ENCODE measurements at regions not wholly inside any gene's neighbourhood (a gene's known extent, or its start where the extent isn't known, plus 50 kb on each side); places are given as distances from the start of the nearest gene placed in this dataset.

DNA sequence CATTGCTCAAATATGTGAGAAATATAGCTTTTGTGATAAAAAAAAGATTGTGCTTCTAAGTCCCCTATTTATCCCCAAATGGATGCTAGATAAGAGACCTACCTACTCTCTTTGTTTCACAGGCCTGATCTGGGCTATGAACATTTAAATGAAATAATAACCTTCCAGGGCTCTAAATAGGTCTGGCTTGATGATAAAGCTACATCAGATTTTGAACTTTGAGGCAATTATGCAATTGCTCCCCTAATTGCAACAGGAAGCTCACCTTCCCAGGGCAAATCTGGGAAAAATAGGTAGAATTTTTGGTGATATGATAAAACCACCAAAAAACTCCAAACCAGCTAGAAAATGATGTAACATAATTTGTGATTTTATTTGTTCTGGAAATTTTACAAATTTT, 624.5 kb downstream of the PKHD1 start:
- ChIA-PET CTCF (no interaction called here), POLR2A (ENCODE audit: low non-redundant PET) (no interaction called here)
- H3K27ac ChIP-seq, result no peak overlapping the region
- no peak for DNase-seq (ENCODE audit: low spot score)
- TF ChIP-seq, protein P1, sequence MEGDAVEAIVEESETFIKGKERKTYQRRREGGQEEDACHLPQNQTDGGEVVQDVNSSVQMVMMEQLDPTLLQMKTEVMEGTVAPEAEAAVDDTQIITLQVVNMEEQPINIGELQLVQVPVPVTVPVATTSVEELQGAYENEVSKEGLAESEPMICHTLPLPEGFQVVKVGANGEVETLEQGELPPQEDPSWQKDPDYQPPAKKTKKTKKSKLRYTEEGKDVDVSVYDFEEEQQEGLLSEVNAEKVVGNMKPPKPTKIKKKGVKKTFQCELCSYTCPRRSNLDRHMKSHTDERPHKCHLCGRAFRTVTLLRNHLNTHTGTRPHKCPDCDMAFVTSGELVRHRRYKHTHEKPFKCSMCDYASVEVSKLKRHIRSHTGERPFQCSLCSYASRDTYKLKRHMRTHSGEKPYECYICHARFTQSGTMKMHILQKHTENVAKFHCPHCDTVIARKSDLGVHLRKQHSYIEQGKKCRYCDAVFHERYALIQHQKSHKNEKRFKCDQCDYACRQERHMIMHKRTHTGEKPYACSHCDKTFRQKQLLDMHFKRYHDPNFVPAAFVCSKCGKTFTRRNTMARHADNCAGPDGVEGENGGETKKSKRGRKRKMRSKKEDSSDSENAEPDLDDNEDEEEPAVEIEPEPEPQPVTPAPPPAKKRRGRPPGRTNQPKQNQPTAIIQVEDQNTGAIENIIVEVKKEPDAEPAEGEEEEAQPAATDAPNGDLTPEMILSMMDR (conservative IDR thresholded peaks at IDR 0.05; ENCODE audit: low read depth), result no peak

GRCh38 chr6:51463321-51463720, 624.1 kb downstream of the PKHD1 start:
- POLR2A ChIA-PET (ENCODE audit: low non-redundant PET), result no interaction called here
- CTCF ChIA-PET, result no interaction called here
- no peak overlapping the region for H3K27ac ChIP-seq
- DNase-seq (ENCODE audit: low spot score), result no peak
- TF ChIP-seq, protein P1 (conservative IDR thresholded peaks at IDR 0.05; ENCODE audit: low read depth), result no peak

DNA sequence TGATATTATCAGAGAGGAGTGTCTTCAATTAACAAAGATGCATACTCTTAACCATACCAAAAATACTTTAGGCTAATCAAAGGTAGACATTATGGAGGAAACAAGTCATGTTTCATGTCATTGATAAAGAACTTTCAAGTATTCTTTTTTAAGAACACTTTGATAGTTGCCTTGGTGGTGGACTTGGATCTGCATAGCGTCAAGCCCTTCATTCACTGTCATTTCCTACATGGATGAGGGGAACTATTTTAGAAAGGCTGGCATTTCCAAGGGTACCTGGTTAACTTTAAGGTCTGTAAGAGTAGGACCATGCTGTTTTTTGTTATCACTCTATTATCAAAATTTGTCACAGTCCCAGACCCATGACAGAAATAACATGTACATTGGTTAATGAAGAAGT, 622.5 kb downstream of the PKHD1 start:
- ChIA-PET CTCF (interaction anchor here (0.6 kb wide), 1 partner anchor 43 kb away, joined by 3 read pairs; no protein-coding TSS in a partner anchor), POLR2A (ENCODE audit: low non-redundant PET) (no interaction called here)
- H3K27ac ChIP-seq, result no peak overlapping the region
- no peak for DNase-seq (ENCODE audit: low spot score)
- TF ChIP-seq, protein P1 (conservative IDR thresholded peaks at IDR 0.05; ENCODE audit: low read depth), result no peak

DNA sequence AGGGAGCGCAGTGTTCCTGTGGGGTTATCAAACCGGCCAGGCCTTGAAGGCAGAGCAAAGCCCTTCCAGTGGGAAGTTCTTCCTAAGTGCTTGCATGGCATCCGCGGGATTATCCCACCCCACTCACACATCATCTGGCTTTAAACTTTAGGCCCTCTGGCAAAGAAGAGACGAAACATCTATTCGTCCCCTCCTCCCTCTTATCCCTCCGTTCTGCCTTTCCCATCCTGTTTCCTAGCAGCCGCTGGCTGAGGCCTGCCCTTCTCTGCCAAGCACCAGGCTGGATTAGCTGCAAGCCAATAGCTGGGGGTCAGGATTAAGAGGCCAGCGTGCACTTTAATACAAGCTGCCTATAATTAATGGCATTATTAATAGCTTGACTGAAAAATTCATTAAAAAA, 621.0 kb downstream of the PKHD1 start:
- no peak overlapping the region for H3K27ac ChIP-seq
- DNase-seq (ENCODE audit: low spot score), result no peak
- ChIA-PET POLR2A (ENCODE audit: low non-redundant PET) (no interaction called here), CTCF (interaction anchor here (0.7 kb wide), 1 partner anchor 616 kb away, joined by 4 read pairs; no protein-coding TSS in a partner anchor)
- TF ChIP-seq, protein P1 (conservative IDR thresholded peaks at IDR 0.05; ENCODE audit: low read depth), result no peak

DNA sequence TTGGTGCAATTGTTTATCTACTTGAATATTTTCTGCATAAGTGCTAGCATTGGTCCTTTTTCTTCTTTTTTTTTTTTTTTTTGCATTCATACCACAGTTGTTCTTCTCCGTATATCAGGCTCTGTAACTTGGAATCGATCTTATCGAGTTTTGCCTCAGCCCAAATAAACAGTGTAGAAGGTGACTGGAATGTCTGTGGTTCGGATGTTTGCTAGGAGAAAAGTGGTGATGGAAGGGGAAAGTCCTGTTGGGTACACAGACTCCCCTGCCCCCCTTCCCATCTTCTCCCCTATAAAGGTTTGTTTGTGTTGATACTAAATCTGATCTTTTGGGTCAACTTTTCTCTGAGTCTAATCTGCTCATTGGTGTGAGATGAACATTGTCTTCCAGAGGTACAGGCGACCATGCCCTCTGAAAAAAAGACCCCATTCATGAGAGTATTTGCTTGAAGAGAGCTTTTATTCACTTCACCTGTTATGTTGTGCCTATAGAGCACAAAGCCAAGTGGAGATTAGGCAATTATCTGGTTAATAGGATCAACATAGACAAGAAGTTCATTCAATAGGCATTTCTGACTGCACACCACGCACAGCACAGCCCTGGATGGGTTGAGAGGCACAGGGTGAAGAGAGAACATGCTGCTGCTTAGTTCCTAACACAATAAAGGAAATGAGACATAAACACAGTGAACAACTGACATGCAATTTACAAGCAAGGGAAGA, 620.0 kb downstream of the PKHD1 start:
- ChIA-PET CTCF (interaction anchor here (0.6 kb wide), 1 partner anchor 1328 kb away, joined by 3 read pairs; no protein-coding TSS in a partner anchor), POLR2A (ENCODE audit: low non-redundant PET) (no interaction called here)
- TF ChIP-seq, protein P1 (conservative IDR thresholded peaks at IDR 0.05; ENCODE audit: low read depth), result no peak
- no peak overlapping the region for H3K27ac ChIP-seq
- no peak for DNase-seq (ENCODE audit: low spot score)

DNA sequence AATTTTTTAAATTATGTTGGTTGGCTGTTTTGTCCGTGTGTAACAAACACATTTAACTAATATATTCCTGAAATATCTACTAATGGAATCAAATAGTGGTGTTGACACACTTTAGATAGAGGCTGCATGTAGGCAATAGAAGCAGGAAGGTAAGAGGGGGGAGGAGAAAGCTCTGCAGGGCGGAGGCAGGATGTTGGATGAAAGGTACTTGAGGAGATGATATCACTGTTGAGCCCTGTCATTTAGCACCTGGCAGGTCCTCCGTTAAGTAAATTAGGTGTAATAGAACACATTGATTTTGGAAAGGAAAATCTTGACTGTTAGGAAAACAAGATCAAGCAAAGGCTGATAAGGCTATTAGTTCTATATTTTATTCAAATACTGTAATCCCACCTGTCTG, 618.7 kb downstream of the PKHD1 start:
- POLR2A ChIA-PET (ENCODE audit: low non-redundant PET), result no interaction called here
- H3K27ac ChIP-seq, result no peak overlapping the region
- TF ChIP-seq, protein P1 (conservative IDR thresholded peaks at IDR 0.05; ENCODE audit: low read depth), result no peak
- no peak for DNase-seq (ENCODE audit: low spot score)
- CTCF ChIA-PET, result no interaction called here
